HG02623 (cell line): ENCODE measurements at regions not wholly inside any gene's neighbourhood (a gene's known extent, or its start where the extent isn't known, plus 50 kb on each side); places are given as distances from the start of the nearest gene placed in this dataset.

Experiments used
- ATAC-seq: cut with Tn5 transposase; IDR thresholded peaks from one replicate; pipeline ENCODE4 v1.9.1; 2021; ENCODE audit warnings: moderate library complexity; ENCODE audit not compliant: unreplicated experiment

GRCh38 chr2:12597610-12598009 is 119.1 kb upstream of the TRIB2 start:
- ATAC-seq, result no peak

DNA sequence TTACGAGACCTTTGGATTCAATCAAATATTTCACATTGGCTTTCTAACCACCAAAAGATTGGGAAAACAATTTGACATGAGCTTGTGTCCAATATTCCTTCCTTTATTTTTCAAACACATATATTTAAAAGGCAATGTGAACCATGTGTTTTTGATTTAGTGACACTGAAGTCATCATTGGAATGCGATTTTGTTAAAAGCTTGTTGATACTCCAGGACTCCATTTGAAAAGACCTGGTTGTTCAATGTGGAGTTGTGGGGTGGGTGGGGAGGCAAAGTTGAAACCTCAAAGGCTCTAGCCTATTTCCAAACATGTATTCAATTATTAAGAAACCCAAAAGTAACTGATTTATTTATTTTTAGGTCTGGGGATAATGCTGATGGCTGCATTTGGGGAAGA is 114.1 kb upstream of the TRIB2 start:
- ATAC-seq, result no peak

GRCh38 chr2:12603781-12604295 is 112.9 kb upstream of the TRIB2 start:
- no peak for ATAC-seq

DNA sequence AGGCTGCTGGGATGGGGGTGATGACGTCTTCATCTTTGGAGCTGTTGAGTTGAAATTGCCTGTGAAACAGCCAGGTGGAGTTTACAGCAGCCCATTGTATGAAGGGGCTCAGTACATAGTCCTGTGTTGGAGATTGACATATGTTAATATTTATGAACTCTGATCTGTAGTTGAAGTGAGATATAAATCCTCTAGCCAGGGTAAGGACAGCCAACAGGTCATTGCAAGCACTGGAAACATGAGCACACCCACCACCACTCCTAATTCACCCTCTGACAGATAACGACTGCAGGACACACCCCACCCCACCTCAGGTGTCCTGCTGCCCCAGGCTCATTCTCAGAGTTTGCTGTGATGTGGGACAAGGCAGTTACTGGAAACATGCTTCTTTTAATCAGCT is 112.4 kb upstream of the TRIB2 start:
- ATAC-seq, result no peak

DNA sequence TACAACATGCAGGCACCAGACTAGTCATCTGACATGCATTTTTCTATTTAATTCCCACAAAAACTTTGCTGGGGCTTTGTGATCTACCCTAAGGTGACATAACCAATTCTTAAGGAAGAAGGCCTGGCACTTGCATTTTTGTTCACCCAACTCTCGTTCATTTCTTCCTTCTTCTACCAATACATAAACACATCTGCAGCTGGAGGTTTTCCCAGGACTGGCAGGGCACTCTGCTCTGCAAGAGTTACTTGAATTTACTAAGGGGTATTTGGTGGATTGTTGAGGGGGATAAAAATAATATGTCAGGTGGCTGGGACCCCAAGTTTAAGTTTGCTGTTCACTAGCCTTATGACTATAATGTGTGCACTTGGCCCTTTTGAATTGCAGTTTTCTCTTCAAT is 111.4 kb upstream of the TRIB2 start:
- no peak for ATAC-seq

DNA sequence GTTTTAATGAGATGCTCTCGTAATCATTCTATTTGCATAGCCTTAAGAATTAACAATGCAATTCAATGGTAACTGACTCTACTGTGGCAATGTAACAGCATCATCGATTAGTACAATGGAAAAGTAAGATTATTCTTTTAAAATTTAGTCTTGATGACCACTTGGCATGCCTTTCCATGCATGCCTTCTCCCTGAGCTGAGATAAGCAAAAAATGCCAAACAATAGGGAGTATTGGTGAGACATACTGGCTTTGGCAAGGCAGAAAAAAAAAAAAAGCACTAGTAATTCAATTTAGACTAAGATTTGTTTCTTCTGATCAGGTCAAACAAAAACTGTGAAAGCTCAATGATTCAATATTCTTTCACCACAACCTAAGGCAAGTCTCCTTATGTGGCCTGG is 110.8 kb upstream of the TRIB2 start:
- no peak for ATAC-seq

DNA sequence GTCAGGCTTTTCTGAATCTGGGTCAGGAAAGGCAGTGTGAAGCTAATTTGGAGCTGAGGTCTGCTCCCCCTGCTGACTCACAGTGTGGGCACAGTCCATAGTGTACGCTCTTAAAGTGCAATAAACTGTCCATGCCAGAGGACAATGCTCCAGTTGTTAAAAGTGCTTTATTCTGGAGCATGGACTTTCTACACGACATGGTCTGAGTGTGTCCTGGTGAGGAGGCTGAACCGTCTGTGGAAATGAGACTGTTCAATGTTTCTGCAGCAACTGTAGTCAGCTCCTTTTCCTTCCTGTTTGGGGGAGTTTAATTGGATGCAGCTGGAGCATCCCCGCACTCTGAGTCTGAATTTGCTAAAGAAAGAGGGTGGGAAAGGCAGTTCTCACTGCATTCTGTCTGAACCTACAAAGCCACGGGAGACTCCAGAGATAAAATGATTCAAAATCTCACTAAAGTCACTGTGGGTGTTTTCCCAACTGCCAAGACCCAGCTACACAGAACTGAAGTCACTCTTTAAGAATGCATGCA is 110.2 kb upstream of the TRIB2 start:
- ATAC-seq, result no peak

- no peak for ATAC-seq
Measured at GRCh38 chr2:12607971-12608370, 108.8 kb upstream of the TRIB2 start.

DNA sequence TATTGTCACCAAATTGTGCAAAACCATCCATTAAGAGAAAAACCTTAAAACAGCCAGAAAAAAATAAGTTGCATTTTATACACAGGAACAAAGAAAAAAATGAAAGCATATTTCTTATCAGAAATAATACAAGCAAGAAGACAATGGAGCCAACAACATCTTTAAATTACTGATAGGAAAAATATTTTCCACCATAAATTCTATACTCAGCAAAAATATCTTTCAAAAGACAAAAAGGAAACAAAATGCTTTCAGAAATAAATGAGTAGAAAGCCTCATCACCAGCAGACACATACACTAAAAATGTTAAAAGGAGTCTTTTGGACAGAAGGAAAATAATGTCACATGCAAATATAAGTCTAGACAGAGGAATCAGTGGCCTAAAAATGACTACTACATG is 106.4 kb upstream of the TRIB2 start:
- ATAC-seq, result no peak

GRCh38 chr2:12612168-12612567 is 104.6 kb upstream of the TRIB2 start:
- no peak for ATAC-seq

DNA sequence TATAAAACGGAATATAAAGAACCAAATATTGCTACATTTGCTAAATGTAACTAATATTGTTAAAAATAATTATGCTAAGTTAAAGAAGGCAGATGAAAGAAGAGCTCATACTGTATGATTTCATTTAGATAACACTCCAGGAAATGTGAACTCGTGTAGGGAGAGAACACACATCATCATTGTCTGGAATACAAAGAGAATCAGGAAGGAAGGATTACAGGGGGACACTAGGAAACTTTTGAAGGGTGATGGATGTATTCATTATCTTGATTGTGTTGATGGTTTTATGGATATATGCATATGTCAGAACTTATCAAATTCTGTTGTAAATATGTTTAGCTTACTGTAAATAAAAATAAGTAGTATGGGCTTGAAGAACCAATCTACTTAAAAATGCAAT is 104.1 kb upstream of the TRIB2 start:
- no peak for ATAC-seq

DNA sequence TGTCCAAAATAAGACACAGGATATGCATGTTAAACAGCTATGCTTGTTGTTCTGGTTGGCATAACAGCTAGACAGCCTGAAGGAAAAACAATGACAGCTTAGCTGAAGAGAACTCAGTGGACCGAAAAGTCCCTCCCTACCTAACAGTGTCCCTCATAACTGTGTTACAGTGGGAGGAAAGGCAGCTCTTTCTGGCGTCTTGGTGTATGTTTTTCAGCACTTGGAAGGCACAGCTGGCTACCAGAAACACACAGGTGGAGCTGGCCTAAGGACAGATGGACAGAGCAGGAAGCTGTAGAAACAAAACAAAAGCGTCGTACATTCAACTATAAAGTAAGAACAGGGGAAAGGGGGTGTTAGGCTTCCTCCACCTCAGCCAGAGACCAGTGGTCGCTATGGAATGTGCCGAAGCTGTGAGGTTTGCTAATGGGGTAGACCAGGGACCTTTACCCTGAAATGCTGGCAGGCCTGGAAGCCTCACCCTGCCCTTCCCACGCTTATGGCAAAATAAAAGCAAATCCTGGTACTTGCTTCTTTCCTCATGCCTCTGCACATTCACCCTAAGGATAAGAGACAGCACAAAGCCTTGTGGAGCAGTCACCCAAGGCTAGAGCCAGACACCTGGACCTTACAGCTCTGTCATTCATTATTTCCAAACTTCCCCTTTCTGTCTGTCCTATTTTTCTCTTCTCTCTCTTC is 103.5 kb upstream of the TRIB2 start:
- no peak for ATAC-seq

DNA sequence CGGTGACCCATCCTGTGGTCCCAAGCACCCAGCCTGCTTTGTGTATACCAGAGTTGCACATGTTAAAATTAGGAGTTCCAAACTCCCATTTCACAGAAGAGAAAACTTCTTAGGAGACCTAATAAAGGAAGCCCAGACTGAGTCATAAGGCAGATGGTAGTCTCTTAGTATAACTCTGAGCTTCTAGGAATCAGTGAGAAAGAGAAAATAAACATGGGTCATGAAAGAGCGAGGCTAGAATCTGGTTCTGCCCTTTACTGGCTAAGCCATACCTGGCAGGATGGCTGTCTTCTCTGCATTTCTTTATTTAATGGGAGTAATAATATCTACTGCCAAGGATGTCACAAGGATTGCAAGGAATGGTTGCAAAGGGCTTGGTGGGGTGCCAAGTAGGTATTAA is 101.2 kb upstream of the TRIB2 start:
- ATAC-seq, result no peak

GRCh38 chr2:12616456-12617156 is 100.1 kb upstream of the TRIB2 start:
- ATAC-seq, result no peak

DNA sequence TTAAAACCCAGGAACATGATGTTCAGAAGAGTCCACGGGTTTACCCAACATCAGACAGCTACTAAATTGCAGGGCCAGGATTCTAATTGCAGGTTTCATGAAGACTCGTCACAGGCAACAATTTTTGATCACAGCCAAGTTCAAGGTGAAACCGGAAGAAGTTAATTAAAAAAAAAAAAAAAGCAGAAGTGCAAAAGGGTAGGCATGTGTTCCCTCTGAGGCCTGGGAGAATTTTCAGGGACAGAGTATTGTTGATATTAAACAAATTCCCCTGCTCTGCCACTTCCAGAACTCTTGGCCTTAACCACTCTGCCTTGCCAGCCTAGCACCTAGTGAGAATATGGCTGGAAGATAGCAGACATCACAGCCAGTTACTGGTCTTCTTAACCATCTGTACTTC is 99.4 kb upstream of the TRIB2 start:
- no peak for ATAC-seq

DNA sequence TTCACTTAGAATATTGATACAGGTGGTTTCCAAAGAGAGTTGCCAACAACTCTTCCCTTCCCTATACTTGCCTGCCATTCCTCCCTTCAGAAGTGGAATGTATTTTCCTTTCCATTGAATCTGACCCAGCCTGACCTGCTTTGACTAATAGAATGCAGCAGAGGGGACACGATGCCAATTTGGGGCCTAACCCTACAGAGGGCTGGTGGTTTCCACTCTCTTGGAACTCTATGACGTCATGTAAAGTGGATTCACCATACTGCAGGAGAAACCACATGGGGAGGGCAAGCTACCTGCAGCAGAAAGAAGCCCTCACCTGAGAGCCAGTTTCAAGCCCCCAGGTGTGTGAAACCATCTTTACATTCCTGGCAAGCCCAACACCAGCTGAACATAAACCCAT is 98.9 kb upstream of the TRIB2 start:
- ATAC-seq, result no peak

- no peak for ATAC-seq
Measured at GRCh38 chr2:12618576-12618975, 98.2 kb upstream of the TRIB2 start.

- no peak for ATAC-seq
Measured at GRCh38 chr2:12619975-12620374, 96.8 kb upstream of the TRIB2 start.

DNA sequence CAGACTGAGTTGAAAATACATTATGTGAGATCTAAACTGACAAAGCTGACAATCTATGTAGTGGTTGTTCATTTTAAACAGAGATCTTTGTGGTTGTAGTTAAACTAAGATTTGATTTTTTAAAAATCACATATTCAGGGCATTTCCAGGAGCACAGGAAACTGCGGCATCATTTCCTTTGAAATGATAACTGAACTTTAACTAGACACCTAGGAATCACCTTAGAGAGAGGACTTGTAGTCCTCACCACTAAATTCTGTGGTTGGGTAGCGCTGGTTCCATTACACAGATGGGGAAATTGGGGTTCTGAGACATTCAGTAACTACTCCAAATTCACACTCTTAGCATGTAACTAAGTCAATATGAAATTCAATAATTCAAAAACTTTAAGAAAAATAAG is 96.0 kb upstream of the TRIB2 start:
- no peak for ATAC-seq

DNA sequence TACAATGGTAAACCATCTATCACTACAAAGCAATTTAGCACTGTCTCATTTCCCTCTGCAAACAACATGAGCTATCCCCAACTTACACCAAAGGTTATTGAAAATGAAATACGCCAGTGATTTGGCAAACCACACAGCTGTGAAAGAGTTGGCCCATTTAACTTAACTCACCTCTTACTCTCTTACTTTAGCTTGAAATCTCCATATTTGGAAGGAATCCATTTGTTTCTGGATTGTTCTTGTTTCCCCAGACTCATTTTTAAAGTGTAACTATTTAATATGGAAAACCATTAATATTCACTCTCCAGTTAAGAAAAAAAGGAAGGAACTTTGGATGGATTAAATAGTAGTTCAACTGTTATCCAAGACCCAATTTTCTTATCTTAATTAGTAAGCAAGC is 93.7 kb upstream of the TRIB2 start:
- ATAC-seq, result no peak

- no peak for ATAC-seq
Measured at GRCh38 chr2:12624384-12624783, 92.4 kb upstream of the TRIB2 start.

- ATAC-seq, result no peak
Measured at GRCh38 chr2:12624905-12625598, 91.7 kb upstream of the TRIB2 start.
